ENCODE measurements at regions not wholly inside any gene's neighbourhood (a gene's known extent, or its start where the extent isn't known, plus 50 kb on each side); places are given as distances from the start of the nearest gene placed in this dataset.

DNA sequence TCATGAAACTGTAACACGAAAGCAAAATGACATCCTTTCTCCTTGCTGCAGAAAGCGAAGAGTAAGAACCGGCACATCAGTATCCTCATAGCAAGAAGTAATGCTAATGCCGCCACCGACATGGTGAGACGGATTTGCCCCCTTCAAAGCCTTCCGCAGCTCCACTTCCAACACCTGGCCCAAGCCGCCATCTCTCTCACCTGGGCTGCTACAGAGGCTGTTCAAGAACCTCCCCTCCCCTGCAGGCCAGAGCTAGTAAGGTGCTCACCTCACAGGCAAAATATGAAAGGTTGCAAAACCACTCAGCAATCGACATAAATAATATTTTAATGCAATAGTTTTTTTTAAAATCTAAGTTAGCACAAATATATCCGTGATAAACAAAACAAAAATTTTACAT is 123.9 kb upstream of the FRMD4A start:
- no peaks in the 10 kb centered on the region for H3K4me1 ChIP-seq
- Mint-ChIP-seq H3K27ac (ENCODE audit: unreplicated experiment) (no peak overlapping the region), H3K27me3 (ENCODE audit: insufficient read depth, unreplicated experiment) (peaks cover 4% of the 10 kb centered on the region), H3K9me3 (ENCODE audit: unreplicated experiment) (peaks cover 12% of the 10 kb centered on the region), H3K4me1 (ENCODE audit: low read depth, unreplicated experiment) (no peaks in the 10 kb centered on the region), H3K4me3 (ENCODE audit: unreplicated experiment) (no peak overlapping the region), H3K36me3 (ENCODE audit: insufficient read depth, unreplicated experiment) (no peaks in the 10 kb centered on the region)
- TF ChIP-seq, protein P1, sequence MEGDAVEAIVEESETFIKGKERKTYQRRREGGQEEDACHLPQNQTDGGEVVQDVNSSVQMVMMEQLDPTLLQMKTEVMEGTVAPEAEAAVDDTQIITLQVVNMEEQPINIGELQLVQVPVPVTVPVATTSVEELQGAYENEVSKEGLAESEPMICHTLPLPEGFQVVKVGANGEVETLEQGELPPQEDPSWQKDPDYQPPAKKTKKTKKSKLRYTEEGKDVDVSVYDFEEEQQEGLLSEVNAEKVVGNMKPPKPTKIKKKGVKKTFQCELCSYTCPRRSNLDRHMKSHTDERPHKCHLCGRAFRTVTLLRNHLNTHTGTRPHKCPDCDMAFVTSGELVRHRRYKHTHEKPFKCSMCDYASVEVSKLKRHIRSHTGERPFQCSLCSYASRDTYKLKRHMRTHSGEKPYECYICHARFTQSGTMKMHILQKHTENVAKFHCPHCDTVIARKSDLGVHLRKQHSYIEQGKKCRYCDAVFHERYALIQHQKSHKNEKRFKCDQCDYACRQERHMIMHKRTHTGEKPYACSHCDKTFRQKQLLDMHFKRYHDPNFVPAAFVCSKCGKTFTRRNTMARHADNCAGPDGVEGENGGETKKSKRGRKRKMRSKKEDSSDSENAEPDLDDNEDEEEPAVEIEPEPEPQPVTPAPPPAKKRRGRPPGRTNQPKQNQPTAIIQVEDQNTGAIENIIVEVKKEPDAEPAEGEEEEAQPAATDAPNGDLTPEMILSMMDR (IDR thresholded peaks at IDR 0.05; ENCODE audit: insufficient read depth in 1 of 2, low read depth in 1 of 2, low read length in 1 of 2, severe bottlenecking in 1 of 2, unreplicated experiment in 1 of 2) = no peak
- H3K9me3 ChIP-seq = 0 out of 2 replicates have a peak, but pooled peaks cover 2% of the 10 kb centered on the region
- DNase-seq = no peak
- POLR2A ChIA-PET = no interaction called here
- intact Hi-C loops (cut with micrococcal nuclease; ENCODE audit: unreplicated experiment) = no loop called here
- no TSS peak for BruUV-seq (replicated peaks)
- no peak overlapping the region for H3K4me3 ChIP-seq (ENCODE audit: low read depth, low read length)
- H3K27me3 ChIP-seq (replicated peaks; ENCODE audit: control insufficient read depth, insufficient read depth, low read length) = no peaks in the 10 kb centered on the region
- no peaks in the 10 kb centered on the region for H3K36me3 ChIP-seq (ENCODE audit: control insufficient read depth, insufficient read depth, low read length)
- CTCF ChIA-PET = no interaction called here

DNA sequence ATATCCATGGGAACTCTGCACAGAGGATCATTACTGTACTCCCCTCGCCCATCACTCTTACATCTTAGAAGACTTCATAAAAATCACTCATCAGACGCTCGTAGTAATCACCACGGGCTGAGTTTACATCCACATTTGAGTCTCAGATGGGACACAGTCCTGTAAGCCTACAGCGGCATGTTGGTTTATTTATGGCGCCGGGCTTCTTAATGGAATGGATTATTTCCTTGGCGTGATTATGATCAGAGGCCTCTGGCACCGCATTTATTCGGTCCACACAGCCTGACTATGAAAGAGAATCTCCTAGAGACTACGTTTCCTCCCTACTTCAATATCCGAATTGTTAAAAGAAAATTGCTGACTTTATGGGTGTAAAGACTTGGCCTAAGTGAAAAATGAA is 123.5 kb upstream of the FRMD4A start:
- Mint-ChIP-seq H3K27ac (ENCODE audit: unreplicated experiment) (no peak overlapping the region), H3K4me3 (ENCODE audit: unreplicated experiment) (no peak overlapping the region), H3K4me1 (ENCODE audit: low read depth, unreplicated experiment) (no peaks in the 10 kb centered on the region), H3K27me3 (ENCODE audit: insufficient read depth, unreplicated experiment) (peaks cover 4% of the 10 kb centered on the region), H3K36me3 (ENCODE audit: insufficient read depth, unreplicated experiment) (no peaks in the 10 kb centered on the region), H3K9me3 (ENCODE audit: unreplicated experiment) (peaks cover 12% of the 10 kb centered on the region)
- ChIA-PET POLR2A (no interaction called here), CTCF (interaction anchor here (0.6 kb wide), 1 partner anchor 180 kb away, joined by 4 read pairs; no protein-coding TSS in a partner anchor)
- H3K4me1 ChIP-seq = no peaks in the 10 kb centered on the region
- 0 out of 2 replicates have a peak, but pooled peaks cover 2% of the 10 kb centered on the region for H3K9me3 ChIP-seq
- no peak for DNase-seq
- no peaks in the 10 kb centered on the region for H3K27me3 ChIP-seq (replicated peaks; ENCODE audit: control insufficient read depth, insufficient read depth, low read length)
- no TSS peak for BruUV-seq (replicated peaks)
- TF ChIP-seq, protein P1 (IDR thresholded peaks at IDR 0.05; ENCODE audit: insufficient read depth in 1 of 2, low read depth in 1 of 2, low read length in 1 of 2, severe bottlenecking in 1 of 2, unreplicated experiment in 1 of 2) = no peak
- no peaks in the 10 kb centered on the region for H3K36me3 ChIP-seq (ENCODE audit: control insufficient read depth, insufficient read depth, low read length)
- intact Hi-C loops (cut with micrococcal nuclease; ENCODE audit: unreplicated experiment) = no loop called here
- no peak overlapping the region for H3K4me3 ChIP-seq (ENCODE audit: low read depth, low read length)

DNA sequence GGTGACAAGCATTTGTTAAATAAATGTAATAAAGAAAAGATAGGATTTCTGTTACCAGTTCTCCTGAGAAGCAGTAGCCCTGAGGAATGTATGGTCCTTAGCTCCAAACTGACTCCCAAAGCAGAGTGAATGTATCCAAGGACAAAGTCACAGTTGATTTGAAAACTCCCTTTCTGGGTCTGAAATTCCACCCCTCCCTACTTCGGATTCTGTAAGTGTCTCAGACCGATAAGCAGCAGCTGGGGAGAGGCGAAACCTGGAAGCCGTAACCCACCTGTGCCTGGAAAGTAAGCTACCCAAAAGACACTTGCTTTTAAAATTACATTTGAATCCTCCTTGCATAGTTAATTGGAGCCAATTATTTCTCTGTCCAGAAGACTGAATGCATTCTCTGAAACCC is 122.9 kb upstream of the FRMD4A start:
- peaks cover 4% of the 10 kb centered on the region for H3K27me3 Mint-ChIP-seq (ENCODE audit: insufficient read depth, unreplicated experiment)
- Histone ChIP-seq H3K36me3 (ENCODE audit: control insufficient read depth, insufficient read depth, low read length) (no peaks in the 10 kb centered on the region), H3K4me3 (ENCODE audit: low read depth, low read length) (no peak overlapping the region), H3K9me3 (0 out of 2 replicates have a peak, but pooled peaks cover 2% of the 10 kb centered on the region), H3K27me3 (replicated peaks; ENCODE audit: control insufficient read depth, insufficient read depth, low read length) (no peaks in the 10 kb centered on the region), H3K4me1 (no peaks in the 10 kb centered on the region)
- no peak overlapping the region for H3K27ac Mint-ChIP-seq (ENCODE audit: unreplicated experiment)
- no TSS peak for BruUV-seq (replicated peaks)
- ChIA-PET CTCF (interaction anchor here (0.6 kb wide), 1 partner anchor 180 kb away, joined by 4 read pairs; no protein-coding TSS in a partner anchor), POLR2A (no interaction called here)
- H3K36me3 Mint-ChIP-seq (ENCODE audit: insufficient read depth, unreplicated experiment) = no peaks in the 10 kb centered on the region
- H3K4me3 Mint-ChIP-seq (ENCODE audit: unreplicated experiment) = no peak overlapping the region
- peaks cover 9% of the 10 kb centered on the region for H3K9me3 Mint-ChIP-seq (ENCODE audit: unreplicated experiment)
- no peaks in the 10 kb centered on the region for H3K4me1 Mint-ChIP-seq (ENCODE audit: low read depth, unreplicated experiment)
- no peak for DNase-seq
- intact Hi-C loops (cut with micrococcal nuclease; ENCODE audit: unreplicated experiment) = no loop called here
- TF ChIP-seq, protein P1 (IDR thresholded peaks at IDR 0.05; ENCODE audit: insufficient read depth in 1 of 2, low read depth in 1 of 2, low read length in 1 of 2, severe bottlenecking in 1 of 2, unreplicated experiment in 1 of 2) = no peak

Measured in Caco-2 (cell line).